ENCODE measurements at regions not wholly inside any gene's neighbourhood (a gene's known extent, or its start where the extent isn't known, plus 50 kb on each side); places are given as distances from the start of the nearest gene placed in this dataset.

DNA sequence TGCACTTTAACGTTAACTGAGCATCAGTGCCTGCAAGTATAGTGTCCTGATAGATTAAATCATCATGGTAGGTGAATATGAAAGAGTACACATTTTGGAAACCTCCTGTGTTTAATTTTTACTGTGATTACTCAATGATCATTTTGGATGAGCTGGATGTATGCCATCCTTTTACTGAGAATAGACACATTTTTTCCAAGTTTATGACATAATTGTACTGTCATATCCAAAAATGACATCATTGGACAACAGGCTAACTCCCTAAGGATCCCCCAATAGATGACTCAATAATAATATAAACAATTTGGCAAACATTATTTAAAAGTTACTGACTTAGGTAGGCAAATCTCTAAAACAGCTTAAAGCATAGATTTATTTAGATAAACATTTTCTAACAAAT is 410.8 kb upstream of the REG3G start:
- TF ChIP-seq, protein P1, sequence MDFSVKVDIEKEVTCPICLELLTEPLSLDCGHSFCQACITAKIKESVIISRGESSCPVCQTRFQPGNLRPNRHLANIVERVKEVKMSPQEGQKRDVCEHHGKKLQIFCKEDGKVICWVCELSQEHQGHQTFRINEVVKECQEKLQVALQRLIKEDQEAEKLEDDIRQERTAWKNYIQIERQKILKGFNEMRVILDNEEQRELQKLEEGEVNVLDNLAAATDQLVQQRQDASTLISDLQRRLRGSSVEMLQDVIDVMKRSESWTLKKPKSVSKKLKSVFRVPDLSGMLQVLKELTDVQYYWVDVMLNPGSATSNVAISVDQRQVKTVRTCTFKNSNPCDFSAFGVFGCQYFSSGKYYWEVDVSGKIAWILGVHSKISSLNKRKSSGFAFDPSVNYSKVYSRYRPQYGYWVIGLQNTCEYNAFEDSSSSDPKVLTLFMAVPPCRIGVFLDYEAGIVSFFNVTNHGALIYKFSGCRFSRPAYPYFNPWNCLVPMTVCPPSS (IDR thresholded peaks at IDR 0.05): no peak
- TF ChIP-seq TCF12 (IDR thresholded peaks at IDR 0.05) (no peak), TCF12 (CRISPR knock-in tag; IDR thresholded peaks at IDR 0.05) (no peak), TRIM24 (CRISPR knock-in tag; IDR thresholded peaks at IDR 0.05) (no peak), ZNF674 (CRISPR knock-in tag; IDR thresholded peaks at IDR 0.05; ENCODE audit: low read depth) (no peak), EZH2 (conservative IDR thresholded peaks at IDR 0.05; ENCODE audit: low read depth, low read length) (no peak), ARNTL (CRISPR knock-in tag; IDR thresholded peaks at IDR 0.05) (no peak), ZNF766 (CRISPR knock-in tag; IDR thresholded peaks at IDR 0.05; ENCODE audit: borderline replicate concordance) (no peak), MIXL1 (CRISPR knock-in tag; IDR thresholded peaks at IDR 0.05) (no peak), ESRRA (CRISPR knock-in tag; IDR thresholded peaks at IDR 0.05; ENCODE audit: low read depth) (no peak), MYC (CRISPR knock-in tag; IDR thresholded peaks at IDR 0.05; ENCODE audit: borderline replicate concordance) (no peak)
- TF ChIP-seq, protein P2, sequence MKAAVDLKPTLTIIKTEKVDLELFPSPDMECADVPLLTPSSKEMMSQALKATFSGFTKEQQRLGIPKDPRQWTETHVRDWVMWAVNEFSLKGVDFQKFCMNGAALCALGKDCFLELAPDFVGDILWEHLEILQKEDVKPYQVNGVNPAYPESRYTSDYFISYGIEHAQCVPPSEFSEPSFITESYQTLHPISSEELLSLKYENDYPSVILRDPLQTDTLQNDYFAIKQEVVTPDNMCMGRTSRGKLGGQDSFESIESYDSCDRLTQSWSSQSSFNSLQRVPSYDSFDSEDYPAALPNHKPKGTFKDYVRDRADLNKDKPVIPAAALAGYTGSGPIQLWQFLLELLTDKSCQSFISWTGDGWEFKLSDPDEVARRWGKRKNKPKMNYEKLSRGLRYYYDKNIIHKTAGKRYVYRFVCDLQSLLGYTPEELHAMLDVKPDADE (CRISPR knock-in tag; IDR thresholded peaks at IDR 0.05): no peak
- TF ChIP-seq, protein P3, sequence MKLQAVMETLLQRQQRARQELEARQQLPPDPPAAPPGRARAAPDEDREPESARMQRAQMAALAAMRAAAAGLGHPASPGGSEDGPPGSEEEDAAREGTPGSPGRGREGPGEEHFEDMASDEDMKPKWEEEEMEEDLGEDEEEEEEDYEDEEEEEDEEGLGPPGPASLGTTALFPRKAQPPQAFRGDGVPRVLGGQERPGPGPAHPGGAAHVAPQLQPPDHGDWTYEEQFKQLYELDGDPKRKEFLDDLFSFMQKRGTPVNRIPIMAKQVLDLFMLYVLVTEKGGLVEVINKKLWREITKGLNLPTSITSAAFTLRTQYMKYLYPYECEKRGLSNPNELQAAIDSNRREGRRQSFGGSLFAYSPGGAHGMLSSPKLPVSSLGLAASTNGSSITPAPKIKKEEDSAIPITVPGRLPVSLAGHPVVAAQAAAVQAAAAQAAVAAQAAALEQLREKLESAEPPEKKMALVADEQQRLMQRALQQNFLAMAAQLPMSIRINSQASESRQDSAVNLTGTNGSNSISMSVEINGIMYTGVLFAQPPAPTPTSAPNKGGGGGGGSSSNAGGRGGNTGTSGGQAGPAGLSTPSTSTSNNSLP (IDR thresholded peaks at IDR 0.05; ENCODE audit: low read depth, low read length): no peak
- TF ChIP-seq, protein P4, sequence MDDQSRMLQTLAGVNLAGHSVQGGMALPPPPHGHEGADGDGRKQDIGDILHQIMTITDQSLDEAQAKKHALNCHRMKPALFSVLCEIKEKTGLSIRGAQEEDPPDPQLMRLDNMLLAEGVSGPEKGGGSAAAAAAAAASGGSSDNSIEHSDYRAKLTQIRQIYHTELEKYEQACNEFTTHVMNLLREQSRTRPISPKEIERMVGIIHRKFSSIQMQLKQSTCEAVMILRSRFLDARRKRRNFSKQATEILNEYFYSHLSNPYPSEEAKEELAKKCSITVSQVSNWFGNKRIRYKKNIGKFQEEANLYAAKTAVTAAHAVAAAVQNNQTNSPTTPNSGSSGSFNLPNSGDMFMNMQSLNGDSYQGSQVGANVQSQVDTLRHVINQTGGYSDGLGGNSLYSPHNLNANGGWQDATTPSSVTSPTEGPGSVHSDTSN (CRISPR knock-in tag; IDR thresholded peaks at IDR 0.05; ENCODE audit: borderline replicate concordance): no peak

Measured in HepG2 (cell line).